ENCODE measurements at regions not wholly inside any gene's neighbourhood (a gene's known extent, or its start where the extent isn't known, plus 50 kb on each side); places are given as distances from the start of the nearest gene placed in this dataset.
"Not testable (repeated sequence)": the region's sequence is repeated elsewhere in the genome, so short reads cannot be mapped to it uniquely, and the experiment has no call there.

- no peak for DNase-seq (ENCODE audit: low read depth in 2 of 2)
These were observed 273.9 kb upstream of the ADRA1B start for GRCh38 chr5:159642379-159642778.

- no peak for DNase-seq (ENCODE audit: low read depth in 2 of 2)
These were observed 272.2 kb upstream of the ADRA1B start for GRCh38 chr5:159644053-159644452.

- DNase-seq (ENCODE audit: low read depth in 2 of 2), result no peak
These were observed 271.0 kb upstream of the ADRA1B start for GRCh38 chr5:159645179-159645846.

GRCh38 chr5:159650803-159651202, 265.5 kb upstream of the ADRA1B start:
- DNase-seq (ENCODE audit: low read depth in 2 of 2), result no peak

GRCh38 chr5:159655757-159656409, 260.4 kb upstream of the ADRA1B start:
- no peak for DNase-seq (ENCODE audit: low read depth in 2 of 2)

GRCh38 chr5:159657298-159657697, 259.0 kb upstream of the ADRA1B start:
- no peak for DNase-seq (ENCODE audit: low read depth in 2 of 2)

GRCh38 chr5:159657771-159658170, 258.5 kb upstream of the ADRA1B start:
- DNase-seq (ENCODE audit: low read depth in 2 of 2), result no peak

GRCh38 chr5:159658266-159658925, 257.9 kb upstream of the ADRA1B start:
- DNase-seq (ENCODE audit: low read depth in 2 of 2), result no peak

- no peak for DNase-seq (ENCODE audit: low read depth in 2 of 2)
These were observed 255.9 kb upstream of the ADRA1B start for GRCh38 chr5:159660401-159660800.

- DNase-seq (ENCODE audit: low read depth in 2 of 2), result no peak
These were observed 252.3 kb upstream of the ADRA1B start for GRCh38 chr5:159663986-159664385.

GRCh38 chr5:159667286-159667685, 249.0 kb upstream of the ADRA1B start:
- DNase-seq (ENCODE audit: low read depth in 2 of 2), result no peak

- no peak for DNase-seq (ENCODE audit: low read depth in 2 of 2)
These were observed 247.7 kb upstream of the ADRA1B start for GRCh38 chr5:159668556-159668955.

- DNase-seq (ENCODE audit: low read depth in 2 of 2), result no peak
These were observed 246.7 kb upstream of the ADRA1B start for GRCh38 chr5:159669559-159669958.

- DNase-seq (ENCODE audit: low read depth in 2 of 2), result no peak
These were observed 244.4 kb upstream of the ADRA1B start for GRCh38 chr5:159671886-159672285.

- no peak for DNase-seq (ENCODE audit: low read depth in 2 of 2)
These were observed 242.7 kb upstream of the ADRA1B start for GRCh38 chr5:159673538-159673937.

GRCh38 chr5:159678657-159679392, 237.5 kb upstream of the ADRA1B start:
- DNase-seq (ENCODE audit: low read depth in 2 of 2), result no peak

- DNase-seq (ENCODE audit: low read depth in 2 of 2), result no peak
These were observed 236.2 kb upstream of the ADRA1B start for GRCh38 chr5:159680095-159680494.

GRCh38 chr5:159681661-159682060, 234.6 kb upstream of the ADRA1B start:
- DNase-seq (ENCODE audit: low read depth in 2 of 2), result no peak

GRCh38 chr5:159682623-159683022, 233.7 kb upstream of the ADRA1B start:
- DNase-seq (ENCODE audit: low read depth in 2 of 2), result no peak

- DNase-seq (ENCODE audit: low read depth in 2 of 2), result not testable (repeated sequence)
These were observed 228.4 kb upstream of the ADRA1B start for GRCh38 chr5:159687892-159688291.

- DNase-seq (ENCODE audit: low read depth in 2 of 2), result no peak
These were observed 220.5 kb upstream of the ADRA1B start for GRCh38 chr5:159695741-159696294.

GRCh38 chr5:159697530-159697929, 218.8 kb upstream of the ADRA1B start:
- DNase-seq (ENCODE audit: low read depth in 2 of 2), result no peak
